OCI-LY1 (cell line): ENCODE measurements at regions not wholly inside any gene's neighbourhood (a gene's known extent, or its start where the extent isn't known, plus 50 kb on each side); places are given as distances from the start of the nearest gene placed in this dataset.

Experiments
- EZH2 ChIP-seq: fragments of 200-600 bp; sonication (generic), shearing (Covaris generic); IDR thresholded peaks from 2 replicates; pipeline ENCODE4 v1.8.0; 2017; ENCODE audit warnings: borderline replicate concordance, mixed run types, mild to moderate bottlenecking, antibody characterized with exemption, low read length, moderate library complexity, mixed read lengths
- TF ChIP-seq, protein P1 (sequence below): fragments of 200-600 bp; sonication (generic), shearing (Covaris generic); IDR thresholded peaks from 2 replicates; pipeline ENCODE4 v1.5.1; 2017; ENCODE audit warnings: mild to moderate bottlenecking, antibody characterized with exemption, low read length, moderate library complexity, mixed read lengths

DNA sequence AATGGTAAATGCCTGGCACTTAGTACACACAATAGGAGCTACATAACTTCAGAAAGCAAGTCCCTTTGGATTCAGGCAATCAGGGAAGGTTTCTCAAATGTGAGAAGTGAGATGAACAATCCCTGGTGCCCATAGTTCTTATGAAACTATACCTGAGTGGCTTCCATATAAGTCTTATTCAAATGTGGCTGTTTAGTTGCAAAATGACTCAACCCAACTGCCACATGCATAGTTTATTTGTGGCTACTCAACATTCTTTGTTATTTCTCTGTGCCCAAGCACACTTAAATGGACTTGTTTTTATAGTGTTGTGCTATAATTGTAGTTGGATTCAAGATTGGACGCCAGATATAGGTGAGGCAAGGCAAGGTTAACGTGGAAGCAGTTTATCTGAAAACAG, 93.7 kb upstream of the ATXN1 start:
- no peak for TF ChIP-seq EZH2
- TF ChIP-seq, protein P1, sequence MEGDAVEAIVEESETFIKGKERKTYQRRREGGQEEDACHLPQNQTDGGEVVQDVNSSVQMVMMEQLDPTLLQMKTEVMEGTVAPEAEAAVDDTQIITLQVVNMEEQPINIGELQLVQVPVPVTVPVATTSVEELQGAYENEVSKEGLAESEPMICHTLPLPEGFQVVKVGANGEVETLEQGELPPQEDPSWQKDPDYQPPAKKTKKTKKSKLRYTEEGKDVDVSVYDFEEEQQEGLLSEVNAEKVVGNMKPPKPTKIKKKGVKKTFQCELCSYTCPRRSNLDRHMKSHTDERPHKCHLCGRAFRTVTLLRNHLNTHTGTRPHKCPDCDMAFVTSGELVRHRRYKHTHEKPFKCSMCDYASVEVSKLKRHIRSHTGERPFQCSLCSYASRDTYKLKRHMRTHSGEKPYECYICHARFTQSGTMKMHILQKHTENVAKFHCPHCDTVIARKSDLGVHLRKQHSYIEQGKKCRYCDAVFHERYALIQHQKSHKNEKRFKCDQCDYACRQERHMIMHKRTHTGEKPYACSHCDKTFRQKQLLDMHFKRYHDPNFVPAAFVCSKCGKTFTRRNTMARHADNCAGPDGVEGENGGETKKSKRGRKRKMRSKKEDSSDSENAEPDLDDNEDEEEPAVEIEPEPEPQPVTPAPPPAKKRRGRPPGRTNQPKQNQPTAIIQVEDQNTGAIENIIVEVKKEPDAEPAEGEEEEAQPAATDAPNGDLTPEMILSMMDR = no peak
